Stomach smooth muscle (tissue), 2 donors: ENCODE measurements at regions not wholly inside any gene's neighbourhood (a gene's known extent, or its start where the extent isn't known, plus 50 kb on each side); places are given as distances from the start of the nearest gene placed in this dataset.

Experiments
- H3K27ac ChIP-seq: one replicate; pipeline ENCODE4 v1.7.0; 2013; ENCODE audit warnings: mild to moderate bottlenecking, low read length, inconsistent platforms
- H3K27me3 ChIP-seq, 2 donors: one replicate each; pipeline ENCODE4 v1.7.0; 2013; ENCODE audit warnings: low read length in 2 of 2; ENCODE audit not compliant: insufficient read depth in 2 of 2, control insufficient read depth in 1 of 2
- H3K36me3 ChIP-seq, 2 donors: one replicate each; pipeline ENCODE4 v1.7.0; 2013; ENCODE audit warnings: low read length in 2 of 2; ENCODE audit not compliant: control insufficient read depth in 2 of 2, insufficient read depth in 2 of 2
- H3K4me1 ChIP-seq: one replicate; pipeline ENCODE4 v1.7.0; 2013; ENCODE audit warnings: low read length; ENCODE audit not compliant: control insufficient read depth, insufficient read depth
- H3K4me3 ChIP-seq, 2 donors: one replicate each; pipeline ENCODE4 v1.7.0; 2013; ENCODE audit warnings: low read length in 2 of 2
- H3K9ac ChIP-seq, 2 donors: one replicate each; pipeline ENCODE4 v1.7.0; 2013; ENCODE audit warnings: low read length in 2 of 2, mild to moderate bottlenecking in 1 of 2
- H3K9me3 ChIP-seq, 2 donors: one replicate each; pipeline ENCODE4 v1.7.0; 2013; ENCODE audit warnings: low read length in 2 of 2; ENCODE audit not compliant: control insufficient read depth in 2 of 2
- donor health status: healthy.
- donor health status: Pancreatic carcinoma.

GRCh38 chr20:24738058-24738775 is 210.9 kb upstream of the CST7 start:
- no peak overlapping the region for H3K27ac ChIP-seq
- H3K4me1 ChIP-seq, result peaks cover 9% of the 10 kb centered on the region
- H3K36me3 ChIP-seq, result no peaks in the 10 kb centered on the region
- peaks cover 0 to 6% of the 10 kb centered on the region in 2 donors for H3K9me3 ChIP-seq
- no peak overlapping the region for H3K4me3 ChIP-seq
- no peaks in the 10 kb centered on the region for H3K27me3 ChIP-seq
- no peak overlapping the region for H3K9ac ChIP-seq

GRCh38 chr20:24738981-24739633 is 210.0 kb upstream of the CST7 start:
- no peak overlapping the region for H3K27ac ChIP-seq
- peaks cover 9% of the 10 kb centered on the region for H3K4me1 ChIP-seq
- H3K4me3 ChIP-seq, result no peak overlapping the region
- H3K9ac ChIP-seq, result no peak overlapping the region
- no peaks in the 10 kb centered on the region for H3K27me3 ChIP-seq
- no peaks in the 10 kb centered on the region for H3K36me3 ChIP-seq
- H3K9me3 ChIP-seq, result peaks cover 0 to 6% of the 10 kb centered on the region in 2 donors

GRCh38 chr20:24739746-24740145 is 209.3 kb upstream of the CST7 start:
- Histone ChIP-seq H3K27ac (no peak overlapping the region), H3K36me3 (no peaks in the 10 kb centered on the region), H3K4me3 (no peak overlapping the region)

GRCh38 chr20:24741493-24742072 is 207.5 kb upstream of the CST7 start:
- Histone ChIP-seq H3K27ac (no peak overlapping the region), H3K4me3 (no peak overlapping the region), H3K9ac (no peak overlapping the region), H3K36me3 (no peaks in the 10 kb centered on the region), H3K4me1 (peaks cover 4% of the 10 kb centered on the region), H3K9me3 (no peaks in the 10 kb centered on the region), H3K27me3 (no peaks in the 10 kb centered on the region)

More at GRCh38 chr20:24739746-24740145, 209.3 kb upstream of the CST7 start:
- H3K27me3 ChIP-seq, result no peaks in the 10 kb centered on the region
- peaks cover 0 to 6% of the 10 kb centered on the region in 2 donors for H3K9me3 ChIP-seq
- H3K4me1 ChIP-seq, result peaks cover 9% of the 10 kb centered on the region
- H3K9ac ChIP-seq, result no peak overlapping the region

GRCh38 chr20:24742436-24742835 is 206.6 kb upstream of the CST7 start:
- no peak overlapping the region for H3K27ac ChIP-seq
- no peaks in the 10 kb centered on the region for H3K9me3 ChIP-seq
- H3K9ac ChIP-seq, result no peak overlapping the region
- no peaks in the 10 kb centered on the region for H3K27me3 ChIP-seq
- H3K4me1 ChIP-seq, result peaks cover 2% of the 10 kb centered on the region
- no peaks in the 10 kb centered on the region for H3K36me3 ChIP-seq
- H3K4me3 ChIP-seq, result no peak overlapping the region

- Histone ChIP-seq H3K27ac (no peak overlapping the region), H3K9me3 (no peaks in the 10 kb centered on the region), H3K27me3 (no peaks in the 10 kb centered on the region), H3K4me1 (peaks cover 2% of the 10 kb centered on the region), H3K36me3 (no peaks in the 10 kb centered on the region), H3K4me3 (no peak overlapping the region), H3K9ac (no peak overlapping the region)
Observed at GRCh38 chr20:24742989-24743388, 206.1 kb upstream of the CST7 start.

GRCh38 chr20:24743641-24744040 is 205.4 kb upstream of the CST7 start:
- no peak overlapping the region for H3K27ac ChIP-seq
- peaks cover 2% of the 10 kb centered on the region for H3K4me1 ChIP-seq
- no peak overlapping the region for H3K4me3 ChIP-seq
- no peaks in the 10 kb centered on the region for H3K27me3 ChIP-seq
- H3K9me3 ChIP-seq, result no peaks in the 10 kb centered on the region
- no peak overlapping the region for H3K9ac ChIP-seq
- no peaks in the 10 kb centered on the region for H3K36me3 ChIP-seq

GRCh38 chr20:24744747-24745146 is 204.3 kb upstream of the CST7 start:
- Histone ChIP-seq H3K9me3 (no peaks in the 10 kb centered on the region), H3K27ac (no peak overlapping the region), H3K4me3 (no peak overlapping the region), H3K36me3 (no peaks in the 10 kb centered on the region), H3K27me3 (no peaks in the 10 kb centered on the region), H3K9ac (no peak overlapping the region), H3K4me1 (peaks cover under 1% of the 10 kb centered on the region)

- no peaks in the 10 kb centered on the region for H3K36me3 ChIP-seq
- H3K27ac ChIP-seq, result no peak overlapping the region
- no peaks in the 10 kb centered on the region for H3K9me3 ChIP-seq
- H3K4me3 ChIP-seq, result no peak overlapping the region
- no peaks in the 10 kb centered on the region for H3K27me3 ChIP-seq
- H3K9ac ChIP-seq, result no peak overlapping the region
- H3K4me1 ChIP-seq, result no peaks in the 10 kb centered on the region
Observed at GRCh38 chr20:24745206-24745605, 203.9 kb upstream of the CST7 start.

- Histone ChIP-seq H3K4me1 (no peaks in the 10 kb centered on the region), H3K36me3 (no peaks in the 10 kb centered on the region), H3K9ac (no peak overlapping the region), H3K27ac (no peak overlapping the region), H3K9me3 (no peaks in the 10 kb centered on the region), H3K27me3 (no peaks in the 10 kb centered on the region), H3K4me3 (no peak overlapping the region)
Observed at GRCh38 chr20:24745617-24746350, 203.3 kb upstream of the CST7 start.
